ENCODE measurements at regions not wholly inside any gene's neighbourhood (a gene's known extent, or its start where the extent isn't known, plus 50 kb on each side); places are given as distances from the start of the nearest gene placed in this dataset.

DNA sequence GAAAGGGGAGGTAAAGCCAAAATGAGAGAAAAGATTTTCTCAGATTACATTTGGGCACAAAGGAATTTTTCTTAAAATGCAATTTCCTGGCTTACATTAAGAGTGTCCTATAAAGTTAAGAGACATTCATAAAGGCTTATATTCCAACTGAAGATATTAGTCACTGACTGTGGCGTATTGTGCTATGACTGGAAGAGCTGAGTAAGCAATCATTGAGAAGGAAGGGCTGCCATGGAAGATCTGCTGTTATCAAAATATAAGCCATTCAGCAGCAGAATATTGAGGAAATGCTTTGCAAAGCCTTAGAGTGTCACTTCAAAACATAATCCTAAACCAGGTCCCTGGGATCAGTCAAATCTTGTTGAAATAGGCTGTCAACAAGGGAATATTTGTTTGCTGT is 593.9 kb downstream of the TUSC7 start:
- no peak for DNase-seq (ENCODE audit: low read depth)

DNA sequence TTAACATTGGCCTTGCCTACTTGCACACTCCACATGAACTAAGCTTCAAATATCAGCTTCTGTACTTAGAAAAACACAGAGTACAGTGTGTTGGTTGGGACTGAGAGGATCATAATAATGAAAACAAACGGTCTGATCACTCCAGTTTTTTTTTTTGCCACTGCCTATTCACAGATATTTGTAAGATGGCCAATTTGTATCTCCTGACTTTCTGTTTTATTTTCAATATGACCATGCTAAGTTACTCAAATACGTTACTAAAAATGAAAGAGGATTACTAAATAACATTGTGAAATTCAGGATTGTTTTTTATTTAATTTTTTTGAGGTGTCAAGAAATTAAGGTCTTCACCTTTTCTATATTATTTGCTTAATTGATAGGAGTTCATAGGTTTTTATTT is 595.1 kb downstream of the TUSC7 start:
- no peak for DNase-seq (ENCODE audit: low read depth)

GRCh38 chr3:117305681-117306080 is 596.1 kb downstream of the TUSC7 start:
- DNase-seq (ENCODE audit: low read depth), result no peak

GRCh38 chr3:117306299-117306698 is 596.7 kb downstream of the TUSC7 start:
- no peak for DNase-seq (ENCODE audit: low read depth)

DNA sequence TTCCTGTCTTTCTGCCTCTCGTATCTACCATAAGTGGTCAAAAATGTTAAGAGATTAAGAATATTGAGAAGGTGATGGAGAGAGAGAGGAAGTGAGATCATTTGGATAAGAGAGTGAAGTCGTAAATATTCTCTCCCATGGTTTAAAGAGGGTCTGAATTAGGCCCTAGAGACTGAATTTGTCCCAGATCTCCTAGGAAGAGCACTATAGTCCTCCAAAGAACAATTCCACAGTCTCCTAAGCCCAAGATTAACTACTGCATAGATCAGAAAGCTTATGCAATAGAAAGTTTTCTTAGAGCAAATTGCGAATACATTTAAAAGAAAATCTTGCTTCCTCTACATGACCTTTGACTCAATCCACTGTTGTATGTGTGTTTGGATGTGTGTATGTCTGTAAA is 598.8 kb downstream of the TUSC7 start:
- DNase-seq (ENCODE audit: low read depth), result no peak

DNA sequence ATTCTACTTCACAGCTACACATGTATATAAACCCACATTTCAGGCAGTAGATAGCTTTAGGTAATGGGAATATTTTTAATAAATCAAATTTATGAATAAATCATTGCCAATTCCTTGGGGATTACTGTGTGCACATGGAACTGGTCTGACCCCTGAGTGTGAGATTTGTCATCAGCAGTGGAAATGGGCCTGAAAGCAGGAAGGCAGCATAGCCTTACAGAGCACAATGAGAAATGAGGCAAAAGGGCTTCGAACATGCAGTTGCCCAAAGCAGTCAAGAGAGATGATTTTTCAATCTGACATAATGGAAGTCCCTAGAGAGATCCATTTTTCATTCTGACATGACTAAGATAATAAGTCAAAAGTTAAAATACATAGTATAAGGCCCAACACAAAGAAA is 599.2 kb downstream of the TUSC7 start:
- DNase-seq (ENCODE audit: low read depth), result no peak

- no peak for DNase-seq (ENCODE audit: low read depth)
Observed at GRCh38 chr3:117310536-117310935, 601.0 kb downstream of the TUSC7 start.

DNA sequence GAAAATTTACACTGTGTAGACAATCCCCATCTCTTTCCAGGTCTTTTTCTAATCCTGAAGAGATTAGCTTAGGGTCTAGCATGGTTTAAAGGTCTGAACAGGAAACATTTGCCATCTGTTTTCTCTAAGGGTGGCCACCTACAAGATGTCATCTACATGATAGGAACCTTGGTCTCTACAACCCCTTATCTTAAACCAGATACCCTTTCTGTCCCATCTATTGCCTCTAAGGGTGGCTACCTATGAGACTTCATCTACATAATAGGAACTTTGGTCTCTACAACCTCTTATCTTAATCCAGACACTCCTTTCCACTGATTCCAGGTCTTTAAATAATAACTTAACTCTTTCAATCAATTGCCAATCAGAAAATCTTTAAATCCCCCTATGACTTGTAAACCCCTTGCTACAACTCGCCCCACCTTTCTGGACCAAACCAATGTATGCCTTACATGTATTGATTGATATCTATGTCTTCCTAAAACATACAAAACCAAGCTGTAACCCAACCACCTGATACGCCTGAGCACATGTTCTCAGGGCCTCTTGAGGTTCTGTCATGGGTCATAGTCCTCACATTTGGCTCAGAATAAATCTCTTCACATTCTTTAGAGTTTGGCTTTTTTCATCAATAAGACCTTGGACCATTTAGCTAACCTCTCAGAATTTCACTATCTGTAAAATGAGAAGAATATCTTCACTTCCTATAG is 605.0 kb downstream of the TUSC7 start:
- no peak for DNase-seq (ENCODE audit: low read depth)

GRCh38 chr3:117322866-117323265 is 613.3 kb downstream of the TUSC7 start:
- DNase-seq (ENCODE audit: low read depth), result no peak

DNA sequence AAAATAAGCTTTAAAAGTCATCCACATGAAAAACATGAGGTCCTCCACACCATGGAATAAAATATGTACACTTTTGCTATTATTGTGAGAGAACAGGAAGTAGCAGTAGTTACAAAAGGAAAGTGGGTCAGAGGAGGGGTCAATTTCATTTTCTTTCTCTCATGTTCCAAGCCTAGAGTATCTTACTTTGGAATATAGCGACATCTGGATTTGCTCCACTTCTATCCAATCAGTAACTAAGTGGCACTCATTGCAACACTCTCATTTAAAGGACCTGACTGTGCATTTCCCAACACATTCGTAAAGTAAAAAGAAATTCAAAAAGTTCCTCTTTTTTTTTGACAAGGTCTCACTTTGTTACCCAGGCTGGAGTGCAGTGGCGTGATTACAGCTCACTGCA is 637.3 kb downstream of the TUSC7 start:
- DNase-seq (ENCODE audit: low read depth), result no peak

GRCh38 chr3:117348884-117349283 is 639.3 kb downstream of the TUSC7 start:
- DNase-seq (ENCODE audit: low read depth), result no peak

GRCh38 chr3:117349566-117349965 is 640.0 kb downstream of the TUSC7 start:
- DNase-seq (ENCODE audit: low read depth), result no peak

GRCh38 chr3:117350371-117350770 is 640.8 kb downstream of the TUSC7 start:
- no peak for DNase-seq (ENCODE audit: low read depth)

DNA sequence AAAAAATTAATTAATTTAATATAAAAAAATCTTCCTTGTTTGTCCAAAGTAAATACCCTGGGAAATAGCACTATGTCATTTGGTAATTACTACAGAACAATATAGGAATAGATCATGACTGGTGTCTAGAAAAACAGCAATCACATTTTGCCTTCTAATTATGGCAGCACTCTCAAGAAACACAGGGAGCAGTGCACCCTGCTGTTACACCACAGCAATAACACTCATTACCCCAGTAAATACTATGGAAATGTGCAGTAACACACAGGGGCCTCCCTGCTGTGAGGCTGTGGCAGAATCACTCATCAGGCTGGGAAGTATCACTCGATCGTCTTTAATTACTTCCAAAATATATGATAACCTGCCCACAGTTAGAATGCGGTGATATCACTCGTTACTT is 646.0 kb downstream of the TUSC7 start:
- no peak for DNase-seq (ENCODE audit: low read depth)

- no peak for DNase-seq (ENCODE audit: low read depth)
Observed at GRCh38 chr3:117356091-117356705, 646.6 kb downstream of the TUSC7 start.

DNA sequence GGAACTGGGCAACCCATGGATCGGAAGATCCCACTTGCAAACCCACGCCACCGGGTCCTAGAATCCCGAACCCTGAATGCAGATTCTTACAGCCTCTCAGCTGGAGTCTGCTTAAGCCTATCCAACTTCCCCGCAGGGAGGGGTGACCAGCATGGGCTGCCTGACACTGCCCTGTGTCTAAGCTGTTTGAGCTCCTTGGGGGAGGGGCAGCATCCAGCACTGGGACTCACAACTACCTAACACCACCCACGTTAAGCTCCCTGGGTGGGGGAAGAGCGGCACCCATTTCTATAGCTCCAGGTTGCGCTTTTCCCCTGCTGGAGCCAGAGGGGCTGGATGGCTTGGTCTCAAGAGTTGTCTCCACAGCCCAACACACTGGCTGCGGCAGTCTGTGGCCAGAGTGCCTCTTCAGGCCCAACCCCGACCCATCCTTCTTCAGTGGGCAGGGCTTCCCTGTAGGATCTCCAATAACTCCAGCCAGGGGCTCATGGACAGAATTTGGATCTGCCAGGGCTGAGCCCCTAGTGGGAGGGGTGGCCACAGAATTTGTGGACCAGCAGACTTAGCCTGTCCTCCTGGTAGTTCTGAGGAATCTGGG is 649.2 kb downstream of the TUSC7 start:
- DNase-seq (ENCODE audit: low read depth), result no peak

GRCh38 chr3:117366574-117366973 is 657.0 kb downstream of the TUSC7 start:
- no peak for DNase-seq (ENCODE audit: low read depth)

GRCh38 chr3:117367861-117368260 is 658.3 kb downstream of the TUSC7 start:
- DNase-seq (ENCODE audit: low read depth), result no peak

- DNase-seq (ENCODE audit: low read depth), result no peak
Observed at GRCh38 chr3:117380631-117381030, 671.1 kb downstream of the TUSC7 start.

GRCh38 chr3:117393119-117393518 is 683.5 kb downstream of the TUSC7 start:
- no peak for DNase-seq (ENCODE audit: low read depth)

GRCh38 chr3:117398141-117398899 is 688.7 kb downstream of the TUSC7 start:
- no peak for DNase-seq (ENCODE audit: low read depth)

DNA sequence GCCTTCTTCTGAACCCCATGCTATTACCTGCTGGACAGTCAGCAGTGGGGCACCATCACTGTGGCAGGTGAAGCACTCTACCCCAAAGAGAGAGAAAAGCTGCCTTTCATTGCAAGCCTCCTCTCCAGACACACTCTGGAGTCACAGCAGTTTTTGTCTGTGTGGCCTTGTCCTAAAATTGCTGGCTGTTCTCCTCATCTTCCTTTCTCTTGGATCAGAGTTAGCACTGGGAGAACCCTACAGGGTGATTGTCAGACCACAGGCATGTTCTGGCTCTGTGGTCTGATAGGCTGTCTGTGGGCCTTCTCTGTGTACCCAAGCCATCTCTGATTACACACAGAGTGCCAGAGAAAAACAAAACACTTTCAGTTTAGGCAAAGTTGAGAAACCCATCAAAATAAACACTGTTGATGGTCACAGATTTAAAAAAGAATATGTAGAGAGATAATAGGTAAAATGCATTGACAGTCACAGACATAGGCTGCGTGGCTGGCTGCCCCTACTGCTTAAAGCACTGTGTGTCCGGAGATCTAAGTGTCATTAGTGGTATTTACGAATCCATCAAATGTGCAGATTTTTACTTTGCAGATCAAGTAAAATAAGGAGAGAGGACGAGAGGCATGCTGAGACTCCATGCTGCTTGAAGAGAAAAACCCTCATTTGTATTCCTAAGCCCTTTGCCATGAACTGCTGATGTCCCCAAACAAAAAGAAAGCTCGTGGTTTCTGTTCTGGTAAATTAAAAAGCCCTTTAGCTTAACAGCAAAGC is 689.9 kb downstream of the TUSC7 start:
- DNase-seq (ENCODE audit: low read depth), result no peak

Data from forelimb muscle (tissue), 1 donor.